Activated CD4-positive, CD25-positive, alpha-beta regulatory T cell treated with anti-CD3 and anti-CD28 coated beads, Interleukin-2, amount 50 U/mL, for 16 hours (primary cell): ENCODE measurements at regions not wholly inside any gene's neighbourhood (a gene's known extent, or its start where the extent isn't known, plus 50 kb on each side); places are given as distances from the start of the nearest gene placed in this dataset.
"Not testable (repeated sequence)": the region's sequence is repeated elsewhere in the genome, so short reads cannot be mapped to it uniquely, and the experiment has no call there.

Source experiments
- DNase-seq: peaks from one replicate; pipeline ENCODE4 v3.0.0-alpha.2; 2020; ENCODE audit warnings: low read depth, low spot score

DNA sequence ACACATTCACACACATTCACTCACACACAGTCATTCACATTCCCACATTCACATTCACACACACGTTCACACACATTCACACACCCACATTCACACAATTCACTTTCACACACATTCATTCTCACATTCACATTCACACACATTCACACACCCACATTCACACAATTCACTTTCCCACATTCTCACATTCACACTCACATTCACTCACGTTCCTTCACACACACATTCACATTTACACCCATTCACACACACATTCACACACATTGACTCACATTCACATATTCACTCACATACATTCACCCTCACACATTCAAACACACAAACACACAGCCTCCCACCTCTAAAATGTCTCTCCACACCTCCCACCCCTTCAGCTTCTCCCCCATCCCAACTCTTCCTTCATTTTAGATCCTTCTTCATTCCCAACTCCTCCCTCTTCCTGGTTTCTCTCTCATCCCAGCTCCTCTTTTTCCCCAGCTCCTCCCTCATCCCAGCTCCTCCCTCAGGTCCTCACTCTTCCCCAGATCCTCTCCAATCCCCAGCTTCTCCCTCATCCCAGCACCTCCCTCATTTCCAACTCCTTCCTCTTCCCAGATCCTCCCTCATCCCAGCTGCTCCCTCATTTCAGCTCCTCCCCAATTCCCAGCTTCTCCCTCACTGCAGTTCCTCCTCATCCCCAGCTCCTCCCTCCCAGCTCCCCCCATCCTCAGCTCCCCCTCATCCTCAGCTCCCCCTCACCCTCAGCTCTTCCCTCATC lies 111.0 kb downstream of the FAM53A start:
- no peak for DNase-seq

DNA sequence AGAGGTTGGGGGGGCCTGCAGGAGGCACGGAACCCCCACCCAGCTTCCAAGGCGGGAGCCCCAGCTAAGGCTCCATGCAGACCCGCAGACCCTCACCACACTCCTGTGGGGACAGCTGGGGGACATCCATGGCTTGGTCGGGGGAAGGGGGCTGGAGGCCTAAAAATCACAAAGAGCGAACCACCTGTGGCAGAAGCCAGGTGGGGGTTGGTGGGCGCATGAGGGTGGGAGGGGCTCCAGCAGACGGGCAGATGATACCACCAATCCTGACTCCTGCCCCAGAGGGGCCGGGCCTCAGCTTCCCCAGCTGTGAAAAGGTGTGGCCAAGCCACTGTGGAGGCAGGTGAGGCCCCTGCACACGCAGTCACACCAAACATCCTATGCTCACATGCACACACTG lies 111.6 kb downstream of the FAM53A start:
- no peak for DNase-seq

DNA sequence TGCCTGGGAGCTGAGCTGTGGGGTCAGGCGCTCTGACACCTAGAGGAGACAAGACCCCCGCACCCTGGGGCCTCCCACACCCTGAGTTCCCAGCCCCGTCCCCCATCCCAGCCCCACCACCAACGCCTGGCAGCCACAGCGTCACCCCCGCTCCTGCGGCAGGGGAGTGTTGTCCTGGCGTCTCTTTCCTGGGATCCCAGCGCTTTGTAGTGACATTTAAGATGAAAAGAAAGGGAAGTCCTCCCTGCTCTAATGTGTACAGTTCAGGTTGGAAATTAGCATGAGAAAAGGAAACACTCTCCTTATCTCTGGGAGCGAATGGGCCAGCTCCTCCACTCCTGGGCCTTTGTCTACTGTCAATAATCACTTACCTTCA lies 112.1 kb downstream of the FAM53A start:
- DNase-seq: no peak

DNA sequence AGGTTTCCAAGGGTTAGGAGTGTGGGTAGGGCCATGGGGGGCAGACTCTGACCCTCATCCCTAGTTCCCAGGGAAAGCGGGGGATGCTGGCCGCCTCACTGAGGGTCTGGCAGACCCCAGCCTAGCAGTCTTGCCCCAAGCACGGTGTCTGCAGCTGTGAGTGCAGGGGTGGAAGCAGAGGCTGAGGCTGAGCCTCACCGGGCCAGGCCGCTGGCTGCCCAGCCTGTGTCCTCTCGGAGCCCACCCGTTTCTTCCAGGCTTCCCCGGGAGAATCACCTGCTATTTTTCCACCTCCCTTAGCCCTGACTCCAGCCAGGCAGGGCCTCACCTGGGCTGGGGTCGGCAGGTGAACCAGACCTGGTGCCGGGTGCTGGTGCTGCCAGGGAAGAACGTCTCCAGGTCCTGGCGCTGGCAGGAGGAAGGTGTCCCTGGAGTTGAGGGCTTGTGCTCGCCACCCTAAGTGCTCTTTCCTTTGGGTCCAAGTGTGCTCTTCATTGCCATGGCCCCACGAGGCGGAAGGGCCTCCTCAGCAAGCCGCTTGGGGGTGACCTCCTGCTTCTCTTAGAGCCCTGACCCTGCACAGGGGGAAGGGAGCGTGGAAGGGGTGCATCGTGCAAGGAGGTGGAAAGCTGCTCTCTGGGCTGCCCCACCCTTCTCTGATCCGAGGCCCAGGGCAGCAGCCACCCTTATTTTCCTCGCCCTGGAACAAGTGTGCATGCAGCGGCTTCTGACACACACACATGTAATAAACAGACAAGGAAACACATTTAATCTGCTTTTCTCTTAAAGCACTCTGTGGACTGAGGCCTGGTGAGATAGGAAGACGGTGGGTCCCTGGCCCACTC lies 112.7 kb downstream of the FAM53A start:
- no peak for DNase-seq

DNA sequence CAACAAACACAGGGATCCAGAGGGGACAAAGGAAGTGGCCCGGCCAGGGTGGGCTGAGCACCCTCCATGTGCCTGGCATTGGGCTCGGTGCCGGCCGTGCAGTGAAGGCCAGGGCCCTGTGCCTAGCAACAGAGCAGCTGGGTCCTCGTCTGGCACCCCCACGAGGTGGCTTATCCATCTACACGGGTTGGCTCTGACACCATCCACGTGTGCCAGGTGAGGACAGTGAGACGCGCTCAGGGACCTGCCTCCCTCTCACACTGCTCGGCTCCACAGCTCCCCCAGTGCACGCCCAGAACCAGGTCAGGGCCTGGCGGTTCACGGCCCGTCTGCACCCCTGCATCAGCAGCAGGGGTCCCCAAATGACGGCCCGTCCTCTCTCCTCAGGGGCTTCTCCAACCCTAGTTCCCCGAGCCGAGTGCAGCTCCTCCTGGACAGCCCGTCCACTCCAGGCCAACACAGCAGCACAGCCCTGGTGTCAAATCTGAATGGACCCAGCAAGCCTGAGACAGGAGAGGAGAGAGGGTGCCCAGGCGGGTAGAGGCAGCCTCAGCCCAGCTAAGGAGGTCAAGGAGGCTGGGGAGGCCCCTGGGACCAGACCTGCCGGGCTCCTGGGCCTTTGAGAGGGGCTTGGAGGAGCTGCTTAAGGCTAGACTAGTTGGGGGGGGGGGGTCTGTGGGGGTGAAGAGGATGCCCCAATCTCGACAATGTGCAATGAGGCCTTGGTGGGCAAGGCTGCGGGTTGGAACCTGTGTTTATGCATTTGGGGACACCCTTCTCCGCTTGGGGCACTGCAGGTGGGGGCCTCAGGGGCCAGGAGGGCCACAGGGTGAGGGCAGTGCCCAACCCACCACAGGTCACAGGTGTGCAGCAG lies 113.6 kb downstream of the FAM53A start:
- DNase-seq: no peak

DNA sequence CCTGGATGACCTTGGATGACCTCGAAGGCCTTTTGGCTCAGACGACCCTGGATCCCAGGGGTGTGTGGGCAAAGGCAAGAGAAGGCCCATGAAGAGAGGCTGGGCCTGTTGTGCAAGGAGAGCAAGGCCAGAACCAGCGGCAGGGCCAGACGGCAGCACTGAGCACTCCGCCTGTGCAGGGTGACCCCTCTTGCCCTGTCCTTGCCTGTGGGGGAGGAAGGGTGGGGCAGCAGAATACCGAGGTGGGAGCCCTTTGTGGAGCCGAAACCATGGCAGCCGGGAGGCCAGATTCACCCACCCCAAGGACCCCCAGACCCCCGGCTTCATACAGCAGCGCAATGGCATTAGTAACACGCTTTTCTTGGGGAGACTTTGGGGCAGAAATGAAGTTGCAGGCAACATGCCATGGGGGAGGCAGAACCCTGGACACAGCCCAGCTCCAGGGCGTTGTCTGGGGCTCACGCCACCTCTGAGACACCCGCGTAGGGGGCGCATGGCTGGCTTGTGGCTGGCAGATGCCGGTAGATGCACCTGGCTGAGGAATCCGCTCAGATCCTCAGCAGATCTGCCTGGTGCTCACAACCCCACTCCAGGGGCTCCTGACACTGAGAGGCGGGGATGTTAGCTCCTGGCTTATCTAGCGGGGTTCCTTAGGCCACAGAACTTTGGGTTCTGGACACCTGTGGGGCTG lies 114.5 kb downstream of the FAM53A start:
- DNase-seq: no peak

DNA sequence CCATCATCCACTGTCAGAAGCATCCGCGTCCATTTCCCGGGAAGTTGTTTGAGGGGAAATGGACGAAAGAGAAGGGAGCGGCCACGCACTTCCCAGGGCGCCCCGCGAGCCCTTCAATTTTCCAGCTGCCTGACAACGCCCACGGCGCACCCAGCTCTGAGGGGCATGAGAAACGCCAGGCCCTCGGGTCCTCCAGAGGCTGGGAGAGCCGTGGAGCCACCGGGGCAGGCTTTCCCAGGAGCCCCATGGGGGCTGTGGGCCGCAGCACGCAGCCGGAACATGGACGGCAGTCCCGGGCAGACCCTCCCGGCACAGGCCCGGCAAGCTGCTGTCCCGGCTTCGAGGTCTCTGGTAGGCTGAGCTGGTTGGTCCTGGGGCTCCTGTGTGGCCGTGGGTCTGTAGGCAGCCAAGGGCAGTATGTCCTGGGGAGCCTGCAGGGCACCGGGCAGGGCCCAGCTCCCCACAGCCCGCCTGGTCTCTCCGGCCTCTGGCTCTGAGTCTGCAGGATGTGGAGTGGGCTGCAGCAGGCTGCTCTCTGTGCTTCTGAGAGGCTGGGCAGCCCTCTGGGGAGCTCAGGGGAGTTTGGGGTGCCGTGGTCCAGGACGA lies 115.2 kb downstream of the FAM53A start:
- no peak for DNase-seq

DNA sequence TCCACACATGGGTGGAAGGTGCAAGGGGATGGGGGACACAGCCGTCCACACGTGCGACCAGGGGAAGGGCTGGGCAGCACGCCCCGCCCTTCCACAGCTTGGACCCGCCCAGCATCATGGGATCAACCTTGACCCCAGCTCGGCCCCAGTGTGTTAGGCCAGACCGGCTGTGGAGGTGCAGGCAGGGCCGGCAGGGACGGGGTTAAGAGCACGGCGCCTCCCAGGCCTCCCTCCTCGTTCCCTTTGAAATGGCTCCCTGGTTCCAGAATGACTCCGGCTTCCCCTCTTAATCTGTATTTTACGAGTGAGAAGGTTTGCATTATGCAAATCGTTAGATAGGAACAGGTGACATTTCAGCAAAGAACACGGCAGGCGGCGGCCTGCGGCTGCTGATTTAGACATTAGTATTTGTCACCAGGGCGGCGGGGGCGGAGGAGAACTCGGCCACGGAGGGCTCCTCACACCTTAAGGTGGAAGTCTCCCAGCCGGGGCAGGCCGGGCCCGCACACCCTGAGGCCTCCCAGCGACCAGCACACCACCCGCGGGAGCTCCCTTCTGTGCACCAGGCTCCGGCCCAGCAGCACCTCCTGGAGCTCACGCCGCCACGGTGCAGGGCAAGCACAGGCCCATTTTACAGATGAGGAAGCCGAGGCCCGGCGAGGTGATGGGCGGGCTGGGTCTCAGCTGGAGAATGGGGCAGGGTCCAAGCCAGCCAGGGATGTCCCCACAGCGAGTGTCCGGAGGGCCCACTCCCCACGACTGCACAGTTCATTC lies 116.1 kb downstream of the FAM53A start:
- DNase-seq: no peak

DNA sequence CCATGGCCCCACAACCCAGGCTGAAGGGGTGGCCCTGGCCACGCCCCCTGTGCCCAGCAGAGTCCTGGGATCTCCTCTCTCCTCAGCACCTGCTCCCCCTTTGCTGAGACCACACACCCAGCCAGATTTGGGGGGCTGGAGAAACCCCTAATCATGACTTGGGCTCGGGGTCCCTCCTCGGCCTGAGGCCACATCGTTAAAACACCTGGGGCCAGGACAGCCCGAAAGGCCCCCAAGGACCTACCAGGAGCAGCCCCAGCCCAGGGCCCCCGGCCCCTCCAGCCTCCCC lies 116.7 kb downstream of the FAM53A start:
- no peak for DNase-seq

DNA sequence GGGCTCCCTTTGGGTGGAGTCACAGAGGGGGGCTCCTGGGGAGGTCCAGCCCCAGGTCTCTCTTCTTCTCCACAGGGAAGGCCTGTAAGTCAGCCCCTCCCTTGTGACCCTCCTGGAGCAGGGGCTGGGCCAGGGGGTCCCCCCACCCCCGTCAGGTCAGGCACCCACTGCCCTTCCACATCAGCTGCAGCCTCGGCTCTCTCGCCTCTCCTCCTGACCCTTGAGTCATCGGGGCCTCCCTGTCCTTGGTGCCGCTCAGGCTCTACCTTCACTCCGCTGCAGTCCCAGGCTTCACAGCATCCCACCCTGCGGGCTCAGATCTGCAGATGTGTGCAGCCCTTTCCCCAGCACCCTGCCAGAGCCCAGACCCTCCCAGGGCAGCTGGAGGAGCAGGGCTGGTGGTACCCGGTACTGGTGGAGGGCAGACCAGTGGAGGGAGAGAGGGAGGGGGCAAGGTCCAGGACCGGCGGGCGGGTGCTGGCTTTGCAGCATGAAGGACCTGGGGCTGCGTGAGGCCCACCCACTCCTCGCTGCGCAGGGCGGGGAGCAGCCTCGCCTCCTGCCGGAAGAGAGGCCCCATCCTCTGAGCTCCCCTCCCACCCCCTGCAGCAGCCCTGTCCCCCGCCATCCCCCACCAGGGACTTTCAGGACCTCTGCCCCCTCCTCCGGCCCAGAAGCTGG lies 117.1 kb downstream of the FAM53A start:
- no peak for DNase-seq

DNA sequence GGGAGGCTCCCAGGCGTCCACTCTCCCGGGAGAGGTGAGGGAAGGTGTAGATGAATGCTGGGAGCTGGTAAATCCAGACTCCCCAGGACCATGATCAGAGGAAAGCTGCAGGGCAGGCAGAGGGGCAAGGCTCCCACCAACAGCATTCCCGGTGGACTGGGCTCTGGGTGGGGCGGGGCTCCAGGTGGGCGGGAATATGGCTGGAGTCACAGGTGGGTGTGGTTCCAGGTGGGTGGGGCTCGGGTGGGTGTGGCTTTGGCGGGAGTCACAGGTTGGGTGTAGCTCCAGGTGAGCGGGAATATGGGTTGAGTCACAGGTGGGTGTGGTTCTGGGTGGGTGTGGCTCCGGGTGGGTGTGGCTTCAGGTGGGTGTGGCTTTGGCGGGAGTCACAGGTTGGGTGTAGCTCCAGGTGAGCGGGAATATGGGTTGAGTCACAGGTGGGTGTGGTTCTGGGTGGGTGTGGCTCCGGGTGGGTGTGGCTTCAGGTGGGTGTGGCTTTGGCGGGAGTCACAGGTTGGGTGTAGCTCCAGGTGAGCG lies 117.7 kb downstream of the FAM53A start:
- not testable (repeated sequence) for DNase-seq

DNA sequence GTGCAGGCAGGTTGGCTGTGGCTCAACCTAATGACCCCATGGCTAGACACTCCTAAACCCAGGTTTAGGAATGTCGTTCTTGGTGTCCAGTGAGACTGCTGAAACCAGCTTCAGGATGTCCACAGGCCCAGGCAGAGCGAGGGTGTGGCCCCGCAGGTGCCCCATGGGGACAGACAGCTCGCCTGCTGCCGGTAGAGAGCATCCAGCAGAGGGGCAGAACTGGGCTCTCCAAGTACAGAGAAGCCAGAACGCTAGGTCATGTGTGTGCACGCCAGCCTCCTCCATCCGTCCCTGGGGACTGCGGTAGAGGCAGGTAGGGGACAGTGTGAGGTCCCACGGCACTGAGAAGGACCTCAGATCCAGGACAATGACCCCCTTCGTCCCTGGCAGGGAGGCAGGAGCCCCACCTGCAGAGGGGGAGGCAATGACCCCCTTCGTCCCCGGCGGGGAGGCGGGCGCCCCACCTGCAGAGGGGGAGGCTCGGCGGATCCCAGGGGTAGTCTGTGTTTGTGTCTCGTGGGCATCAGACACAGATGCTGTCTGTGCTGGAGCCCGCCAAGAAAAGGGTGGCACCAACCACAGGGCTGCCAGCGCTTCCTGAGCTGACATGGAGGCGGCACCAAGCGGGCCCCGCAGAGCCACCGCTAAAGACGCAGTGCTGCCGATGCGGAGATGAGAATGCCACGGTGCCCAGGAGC lies 118.4 kb downstream of the FAM53A start:
- DNase-seq: no peak

DNA sequence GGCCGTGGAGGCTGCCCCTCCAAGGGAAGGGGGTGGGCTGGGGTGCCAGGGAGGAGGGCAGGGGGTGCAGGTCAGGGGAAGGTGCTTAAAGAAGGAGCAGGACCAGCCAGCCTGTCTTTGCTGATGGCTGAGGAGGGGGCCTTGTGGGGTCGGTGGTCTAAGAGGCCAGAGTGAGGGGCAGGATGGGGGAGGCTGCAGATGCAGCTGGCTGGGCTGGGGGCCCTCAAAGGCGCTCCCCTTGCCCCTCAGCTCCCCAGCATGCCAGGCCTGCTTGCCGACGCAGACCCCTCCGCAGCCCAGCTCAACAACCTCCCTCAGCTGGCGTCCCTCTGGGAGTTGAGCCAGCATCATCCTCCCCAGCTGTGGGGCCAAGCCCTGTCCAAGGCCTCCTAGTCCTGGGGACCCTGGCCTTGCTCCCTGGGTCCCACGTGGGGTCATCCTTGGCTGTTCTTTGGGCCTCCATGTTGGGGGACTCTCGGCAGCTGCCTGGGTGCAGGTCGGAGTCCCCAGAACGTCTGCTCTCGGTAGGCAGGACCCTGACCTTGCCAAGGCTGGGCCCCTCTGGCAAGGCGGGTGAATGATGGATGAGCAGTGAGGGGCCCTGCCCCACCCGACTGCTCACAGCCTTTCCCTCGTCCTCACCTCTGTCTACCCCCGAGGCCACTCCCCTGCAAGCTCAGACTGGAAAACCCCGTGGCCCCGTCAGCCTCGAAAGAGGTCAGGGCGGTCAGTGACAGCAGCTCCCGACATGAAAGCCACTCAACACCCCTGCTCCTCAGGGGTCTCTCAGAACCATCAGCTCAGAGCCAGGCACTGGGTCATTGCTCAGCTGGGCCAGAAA lies 119.4 kb downstream of the FAM53A start:
- no peak for DNase-seq

DNA sequence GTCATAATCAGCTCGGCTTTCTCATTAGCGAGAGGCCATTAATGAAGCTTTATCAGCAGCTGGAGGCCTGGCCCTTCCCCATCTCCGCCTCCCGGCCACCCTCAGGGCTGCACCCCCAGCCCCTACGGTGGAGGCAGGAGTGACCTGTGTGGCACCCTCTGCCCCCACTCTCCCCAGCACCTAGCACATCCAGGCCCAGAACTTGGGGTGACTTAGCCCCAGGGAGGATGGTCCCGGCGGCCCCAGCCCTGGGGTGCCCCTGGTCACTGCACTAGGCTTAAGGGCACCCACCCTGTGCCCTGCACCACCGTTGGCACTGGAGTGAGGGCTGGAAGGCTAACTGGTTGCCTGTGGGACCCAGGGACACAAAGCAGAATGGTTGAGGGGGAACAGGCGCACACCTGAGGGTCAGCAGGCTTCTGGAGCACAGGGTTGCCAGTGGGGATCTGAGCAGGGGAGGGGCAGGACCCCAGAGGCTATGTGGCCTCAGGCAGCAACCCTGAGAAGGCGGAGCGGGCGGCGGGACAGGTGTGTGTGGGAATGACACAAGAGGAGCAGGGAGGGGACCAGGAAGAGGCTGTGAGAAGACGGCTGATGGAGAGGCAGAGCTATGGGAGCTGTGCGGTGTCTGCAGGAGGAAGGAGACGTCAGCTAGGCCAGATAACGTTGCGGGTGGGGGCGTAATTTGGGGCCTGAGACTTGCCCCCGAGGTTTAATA lies 120.2 kb downstream of the FAM53A start:
- DNase-seq: no peak

DNA sequence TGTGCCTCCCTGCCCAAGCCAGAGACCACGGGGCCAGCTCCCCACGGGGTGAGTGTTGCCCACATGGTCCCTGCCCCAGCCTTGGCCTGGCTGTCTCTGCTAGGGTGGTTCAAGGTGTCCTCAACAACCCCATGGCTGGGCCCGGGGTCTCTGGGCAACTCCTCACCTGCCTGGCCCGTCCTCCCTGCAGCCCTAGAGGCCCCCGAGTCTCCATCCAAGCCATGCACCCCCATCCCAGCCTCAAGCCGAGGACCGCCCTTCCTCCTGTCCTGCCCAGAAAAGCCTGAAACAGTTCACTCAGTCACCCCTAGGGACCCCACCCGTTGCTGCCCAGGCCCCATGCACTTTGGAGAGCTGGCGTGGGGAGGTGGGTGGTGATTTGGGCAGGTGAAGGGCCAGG lies 120.9 kb downstream of the FAM53A start:
- DNase-seq: no peak

DNA sequence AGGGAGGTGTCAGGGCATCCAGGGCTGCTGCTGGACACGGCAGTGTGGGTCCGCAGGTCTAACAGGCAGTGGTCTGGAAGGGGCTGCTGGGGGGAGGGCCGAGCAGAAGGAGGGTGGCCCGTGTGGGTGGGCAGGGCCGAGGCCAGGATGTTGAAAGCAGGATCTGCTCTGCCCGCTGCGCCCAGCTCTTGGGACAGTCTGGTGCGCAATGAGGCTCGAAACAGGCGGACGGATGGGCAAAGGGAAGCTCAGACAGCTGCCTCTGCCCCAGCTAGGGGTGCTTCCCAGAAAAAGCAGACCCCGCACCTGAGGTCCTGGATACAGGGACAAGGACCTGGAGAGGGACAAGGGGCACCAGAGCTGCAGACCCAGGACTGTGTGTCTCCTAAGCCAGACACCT lies 121.3 kb downstream of the FAM53A start:
- no peak for DNase-seq

DNA sequence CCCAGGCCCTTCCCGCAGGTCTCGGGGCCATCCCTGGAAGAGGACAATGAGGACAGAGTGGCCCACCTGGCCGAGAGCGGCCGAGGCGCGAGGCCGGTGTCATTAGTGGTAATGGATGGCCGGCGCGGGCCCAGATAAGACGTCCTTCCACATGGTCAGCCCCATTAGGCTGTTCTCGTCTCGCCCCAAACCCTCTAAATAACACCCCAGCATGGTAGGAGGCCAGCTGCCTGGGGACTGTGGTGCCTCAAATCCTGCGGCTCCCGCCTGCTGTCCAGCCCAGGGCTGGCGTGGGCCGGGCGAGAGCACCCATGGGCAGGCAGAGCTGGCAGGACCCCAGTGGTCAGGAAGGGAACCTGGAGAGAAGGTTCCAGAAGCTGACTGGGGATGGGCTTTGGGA lies 121.7 kb downstream of the FAM53A start:
- no peak for DNase-seq
